ENCODE measurements at regions not wholly inside any gene's neighbourhood (a gene's known extent, or its start where the extent isn't known, plus 50 kb on each side); places are given as distances from the start of the nearest gene placed in this dataset.

GRCh38 chr5:57032151-57032551 is 80.2 kb upstream of the MIER3 start:
- TF ChIP-seq CTCF (IDR thresholded peaks at IDR 0.05), result no peak
- TF ChIP-seq POLR2A (IDR thresholded peaks at IDR 0.05), result no peak
